IMR-90 (cell line): ENCODE measurements at regions not wholly inside any gene's neighbourhood (a gene's known extent, or its start where the extent isn't known, plus 50 kb on each side); places are given as distances from the start of the nearest gene placed in this dataset.

Source experiments
- ATAC-seq: fragments of 200-7000 bp; cut with Tn5 transposase; 2 replicates; pipeline ENCODE4 v1.9.1; 2020; ENCODE audit warnings: low read depth, mild to moderate bottlenecking, moderate library complexity
- BruUV-seq: library from RNA; stranded (reverse); fragments of 400-500 nt; replicated peaks from 2 replicates; lab custom pipeline; 2021; lab: Mats Ljungman, UMichigan
- CTCF ChIA-PET: fragments of 300-600 bp; formaldehyde crosslinking; extraction: SDS; loops from one replicate; lab custom pipeline; 2021; ENCODE audit warnings: antibody characterized with exemption; lab: Yijun Ruan, JAX
- POLR2A ChIA-PET: fragments of 300-600 bp; sonication (Branson Sonifier 250); formaldehyde crosslinking; loops from one replicate; lab custom pipeline; 2022; ENCODE audit warnings: antibody characterized with exemption; ENCODE audit not compliant: unreplicated experiment; lab: Charles Lee
- DNase-seq: peaks from one replicate; pipeline ENCODE4 v3.0.0; 2013
- H2AFZ ChIP-seq: replicated peaks from 2 replicates; pipeline ENCODE3; 2013; ENCODE audit warnings: low read length, mild to moderate bottlenecking; ENCODE audit not compliant: poor library complexity
- H2AK5ac ChIP-seq: 2 replicates; pipeline ENCODE4 v1.6.1; 2013; ENCODE audit warnings: low read depth, low read length, inconsistent platforms
- H2AK9ac ChIP-seq: replicated peaks from 2 replicates; pipeline ENCODE3; 2013; ENCODE audit warnings: mild to moderate bottlenecking, low read depth, low read length, moderate library complexity; ENCODE audit not compliant: poor library complexity
- H2BK120ac ChIP-seq: 2 replicates; pipeline ENCODE4 v1.6.1; 2013; ENCODE audit warnings: low read depth, low read length, inconsistent platforms
- H2BK15ac ChIP-seq: 3 replicates; pipeline ENCODE4 v1.6.1; 2013; ENCODE audit warnings: low read depth, low read length, inconsistent platforms
- H2BK20ac ChIP-seq: 2 replicates; pipeline ENCODE4 v1.6.1; 2013; ENCODE audit warnings: low read depth, mild to moderate bottlenecking, inconsistent platforms, low read length, moderate library complexity
- H2BK5ac ChIP-seq: 2 replicates; pipeline ENCODE4 v1.6.1; 2013; ENCODE audit warnings: mild to moderate bottlenecking, low read depth, low read length, inconsistent platforms; ENCODE audit not compliant: poor library complexity, severe bottlenecking
- H3K14ac ChIP-seq: replicated peaks from 2 replicates; pipeline ENCODE4 v1.6.1; 2013; ENCODE audit warnings: low read depth, low read length, inconsistent platforms
- H3K18ac ChIP-seq: 2 replicates; pipeline ENCODE4 v1.6.1; 2013; ENCODE audit warnings: low read depth, low read length, control low read depth
- H3K23ac ChIP-seq: 2 replicates; pipeline ENCODE4 v1.6.1; 2013; ENCODE audit warnings: low read depth, low read length, inconsistent platforms
- H3K27ac ChIP-seq: 2 replicates; pipeline ENCODE4 v1.5.1; 2013; ENCODE audit warnings: mild to moderate bottlenecking, control low read depth, low read length; ENCODE audit not compliant: insufficient read depth
- H3K27me3 ChIP-seq: 2 replicates; pipeline ENCODE4 v1.6.1; 2013; ENCODE audit warnings: low read length; ENCODE audit not compliant: control insufficient read depth, insufficient read depth
- H3K36me3 ChIP-seq: 2 replicates; pipeline ENCODE4 v1.6.1; 2013; ENCODE audit warnings: low read length, mixed read lengths; ENCODE audit not compliant: control insufficient read depth, insufficient read depth
- H3K4ac ChIP-seq: 2 replicates; pipeline ENCODE4 v1.6.1; 2013; ENCODE audit warnings: low read depth, low read length, inconsistent platforms
- H3K4me1 ChIP-seq: 2 replicates; pipeline ENCODE4 v1.6.1; 2013; ENCODE audit warnings: low read length, mixed read lengths; ENCODE audit not compliant: control insufficient read depth, insufficient read depth
- H3K4me2 ChIP-seq: 2 replicates; pipeline ENCODE4 v1.6.1; 2013; ENCODE audit warnings: low read depth, mild to moderate bottlenecking, control low read depth, low read length, moderate library complexity
- H3K4me3 ChIP-seq: 2 replicates; pipeline ENCODE4 v1.5.1; 2013; ENCODE audit warnings: low read depth, mild to moderate bottlenecking, control low read depth, low read length, moderate library complexity; ENCODE audit not compliant: insufficient read depth
- H3K56ac ChIP-seq: 2 replicates; pipeline ENCODE4 v1.6.1; 2013; ENCODE audit warnings: low read length, inconsistent platforms; ENCODE audit not compliant: insufficient read depth; ENCODE audit errors: extremely low read depth
- H3K79me1 ChIP-seq, 2 experiments: 2 replicates each; pipeline ENCODE4 v1.6.1; 2013; ENCODE audit warnings: low read length in 2 of 2, inconsistent platforms in 1 of 2, low read depth in 1 of 2
- H3K9ac ChIP-seq: 2 replicates; pipeline ENCODE4 v1.6.1; 2013; ENCODE audit warnings: low read depth, low read length, control low read depth
- H3K9me1 ChIP-seq: 2 replicates; pipeline ENCODE4 v1.6.1; 2013; ENCODE audit warnings: low read length, inconsistent platforms; ENCODE audit not compliant: insufficient read depth
- H3K9me3 ChIP-seq: 2 replicates; pipeline ENCODE4 v1.6.1; 2013; ENCODE audit warnings: low read length; ENCODE audit not compliant: control insufficient read depth, insufficient read depth
- H4K20me1 ChIP-seq: 2 replicates; pipeline ENCODE4 v1.6.1; 2013; ENCODE audit warnings: low read length, inconsistent platforms; ENCODE audit not compliant: insufficient read depth
- H4K5ac ChIP-seq: 2 replicates; pipeline ENCODE4 v1.6.1; 2013; ENCODE audit warnings: mild to moderate bottlenecking, low read depth, low read length, control low read depth
- H4K8ac ChIP-seq, 2 experiments: 2 replicates each; pipeline ENCODE4 v1.6.1; 2013; ENCODE audit warnings: low read depth in 2 of 2, low read length in 2 of 2, control low read depth in 1 of 2, inconsistent platforms in 1 of 2
- H4K91ac ChIP-seq: 2 replicates; pipeline ENCODE4 v1.6.1; 2013; ENCODE audit warnings: low read depth, low read length, inconsistent platforms; ENCODE audit not compliant: insufficient read depth
- CEBPB ChIP-seq: IDR thresholded peaks from 2 replicates; pipeline ENCODE4 v1.6.1; 2012; ENCODE audit warnings: low read depth, low read length, improper control_type of control experiment
- CHD1 ChIP-seq: IDR thresholded peaks from 2 replicates; pipeline ENCODE4 v1.6.1; 2012; ENCODE audit warnings: low read depth, low read length, improper control_type of control experiment
- FOS ChIP-seq: fragments of 150-350 bp; IDR thresholded peaks from 2 replicates; pipeline ENCODE4 v1.6.1; 2016; ENCODE audit warnings: low read depth, low read length
- MAZ ChIP-seq: IDR thresholded peaks from 2 replicates; pipeline ENCODE4 v1.6.1; 2012; ENCODE audit warnings: low read depth, mild to moderate bottlenecking, low read length, improper control_type of control experiment, moderate library complexity, borderline replicate concordance
- POLR2A ChIP-seq: IDR thresholded peaks from 2 replicates; pipeline ENCODE4 v1.6.1; 2012; ENCODE audit warnings: mild to moderate bottlenecking, low read depth, low read length
- WGBS, 2 experiments: methylation state at CpG; one replicate each; pipeline versions ENCODE4 v1.1.5 to v1.1.7; 2013; ENCODE audit warnings: missing lambda C conversion rate in 2 of 2; ENCODE audit not compliant: insufficient read length in 1 of 2; ENCODE audit errors: extremely low coverage in 2 of 2; 5-methylcytosine and 5-hydroxymethylcytosine counted together
- dilution Hi-C: fragments of 300-500 bp; cut with HindIII; formaldehyde crosslinking; loops from one replicate; pipeline ENCODE4 v1.14.3; 2018; ENCODE audit warnings: low sequenced_read_pairs; ENCODE audit not compliant: unreplicated experiment
- in situ Hi-C: fragments of 300-500 bp; cut with MboI; formaldehyde crosslinking; loops from 3 replicates; pipeline ENCODE4 v1.14.3; 2019; ENCODE audit warnings: low sequenced_read_pairs, inconsistent platforms, mixed read lengths
- intact Hi-C: fragments of 100-400 bp; cut with micrococcal nuclease; formaldehyde crosslinking; loops from 2 replicates; pipeline ENCODE4 v1.10.0; 2022
- TF ChIP-seq, protein P1 (sequence below): fragments of 150-350 bp; IDR thresholded peaks from 2 replicates; pipeline ENCODE4 v1.6.1; 2017; ENCODE audit warnings: mild to moderate bottlenecking, antibody characterized with exemption, low read length, low read depth

DNA sequence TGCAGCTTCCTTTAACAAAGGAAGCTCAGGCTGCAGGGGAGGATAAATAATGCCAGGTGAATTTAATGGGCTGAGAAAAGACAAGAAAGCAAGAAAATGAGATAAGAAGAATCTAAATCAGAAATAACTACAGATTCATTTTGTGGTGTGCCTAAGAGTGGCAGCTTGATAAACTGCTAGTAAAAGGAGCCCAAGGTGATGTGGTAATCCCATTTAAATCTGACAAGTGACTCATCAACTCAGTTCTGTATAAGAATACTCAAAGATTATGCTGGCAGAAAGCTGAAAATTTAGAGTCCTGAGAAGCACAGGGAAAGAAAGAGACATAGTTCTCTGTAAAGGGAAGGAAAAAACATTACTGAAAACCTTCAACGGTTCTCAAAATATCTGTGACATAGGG is 109.4 kb upstream of the PDE1C start:
- no TSS peak for BruUV-seq
- H3K79me1 ChIP-seq: no peaks in the 10 kb centered on the region
- H4K5ac ChIP-seq: no peak overlapping the region
- H2BK5ac ChIP-seq: no peak overlapping the region
- no peak overlapping the region for H3K23ac ChIP-seq
- TF ChIP-seq CEBPB: peak; percentile 26; the same call in 1 of the 2 replicates
- TF ChIP-seq CHD1: no peak
- TF ChIP-seq FOS: 0 out of 2 replicates have a peak, but pooled peaks have one; percentile 6
- TF ChIP-seq, protein P1, sequence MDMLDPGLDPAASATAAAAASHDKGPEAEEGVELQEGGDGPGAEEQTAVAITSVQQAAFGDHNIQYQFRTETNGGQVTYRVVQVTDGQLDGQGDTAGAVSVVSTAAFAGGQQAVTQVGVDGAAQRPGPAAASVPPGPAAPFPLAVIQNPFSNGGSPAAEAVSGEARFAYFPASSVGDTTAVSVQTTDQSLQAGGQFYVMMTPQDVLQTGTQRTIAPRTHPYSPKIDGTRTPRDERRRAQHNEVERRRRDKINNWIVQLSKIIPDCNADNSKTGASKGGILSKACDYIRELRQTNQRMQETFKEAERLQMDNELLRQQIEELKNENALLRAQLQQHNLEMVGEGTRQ: no peak
- no peak for TF ChIP-seq POLR2A
- TF ChIP-seq MAZ: no peak
- no peak overlapping the region for H2AFZ ChIP-seq
- ChIA-PET POLR2A (no interaction called here), CTCF (no interaction called here)
- H3K9ac ChIP-seq: no peak overlapping the region
- no CpG with 5 or more reads among the region's 1 CpG for WGBS, 2 experiments
- no peaks in the 10 kb centered on the region for H3K9me3 ChIP-seq
- no peak overlapping the region for H2BK20ac ChIP-seq
- no peak overlapping the region for H4K91ac ChIP-seq
- H4K8ac ChIP-seq: no peak overlapping the region
- H2BK15ac ChIP-seq: no peak overlapping the region
- no peak overlapping the region for H3K4ac ChIP-seq
- no peaks in the 10 kb centered on the region for H3K27me3 ChIP-seq
- no peak overlapping the region for H3K4me3 ChIP-seq
- in situ Hi-C loops (no loop called here), intact Hi-C loops (no loop called here), dilution Hi-C loops (no loop called here)
- no peaks in the 10 kb centered on the region for H3K36me3 ChIP-seq
- no peaks in the 10 kb centered on the region for H4K20me1 ChIP-seq
- no peaks in the 10 kb centered on the region for H3K4me1 ChIP-seq
- H3K56ac ChIP-seq: no peak overlapping the region
- no peak overlapping the region for H3K27ac ChIP-seq
- DNase-seq (peak; percentile 36), ATAC-seq (peak; percentile 21; the same call in 1 of the 2 replicates)
- H3K18ac ChIP-seq: no peak overlapping the region
- no peak overlapping the region for H2BK120ac ChIP-seq
- no peak overlapping the region for H2AK9ac ChIP-seq
- H3K14ac ChIP-seq: no peak overlapping the region
- H3K9me1 ChIP-seq: no peaks in the 10 kb centered on the region
- H3K4me2 ChIP-seq: no peak overlapping the region
- no peak overlapping the region for H2AK5ac ChIP-seq
